ENCODE measurements at regions not wholly inside any gene's neighbourhood (a gene's known extent, or its start where the extent isn't known, plus 50 kb on each side); places are given as distances from the start of the nearest gene placed in this dataset.

- Histone ChIP-seq H3K9ac (replicated peaks in 1 of 4; ENCODE audit: extremely low read depth in 1 of 4, low read depth in 3 of 4, low read length in 3 of 4) (no peak overlapping the region), H2BK5ac (ENCODE audit: low read depth, low read length) (no peak overlapping the region), H3K23me2 (ENCODE audit: low read depth, low read length) (no peaks in the 10 kb centered on the region), H2AK5ac (ENCODE audit: low read depth, low read length) (no peak overlapping the region), H3K4me1 (replicated peaks in 1 of 4; ENCODE audit: control insufficient read depth in 3 of 4, insufficient read depth in 4 of 4, low read length in 3 of 4) (no peaks in the 10 kb centered on the region), H3K56ac (replicated peaks; ENCODE audit: insufficient read length, low read depth, low read length) (no peak overlapping the region), H2BK120ac (replicated peaks; ENCODE audit: low read depth, low read length) (no peak overlapping the region), H4K8ac (ENCODE audit: extremely low read depth, insufficient read depth, low read length) (no peak overlapping the region), H3K9me3 (ENCODE audit: insufficient read depth in 2 of 2, low read depth in 1 of 2, low read length in 1 of 2) (no peaks in the 10 kb centered on the region), H3K18ac (ENCODE audit: extremely low read depth, low read length) (no peak overlapping the region), H4K5ac (ENCODE audit: insufficient read length, low read depth, low read length) (no peak overlapping the region), H2AFZ (ENCODE audit: low read length) (no peak overlapping the region), H3K14ac (ENCODE audit: insufficient read length) (no peak overlapping the region), H4K20me1 (replicated peaks in 1 of 2; ENCODE audit: control insufficient read depth in 1 of 2, insufficient read depth in 2 of 2, low read length in 2 of 2) (no peaks in the 10 kb centered on the region), H2BK12ac (ENCODE audit: low read depth, low read length) (no peak overlapping the region), H3K27me3 (replicated peaks in 1 of 4; ENCODE audit: control insufficient read depth in 3 of 4, extremely low read depth in 1 of 4, insufficient read depth in 3 of 4, low read length in 3 of 4) (no peaks in the 10 kb centered on the region), H2BK20ac (ENCODE audit: low read length) (no peak overlapping the region), H3K36me3 (ENCODE audit: control insufficient read depth in 2 of 4, insufficient read depth in 4 of 4, low read length in 3 of 4) (no peaks in the 10 kb centered on the region), H4K91ac (replicated peaks; ENCODE audit: insufficient read length, low read length) (no peak overlapping the region), H3K4me3 (ENCODE audit: extremely low read depth in 1 of 4, insufficient read depth in 2 of 4, low read depth in 3 of 4, low read length in 4 of 4) (no peak overlapping the region), H2BK15ac (ENCODE audit: low read length) (no peak overlapping the region), H3K79me2 (ENCODE audit: control insufficient read depth in 1 of 2, insufficient read depth in 2 of 2, low read length in 2 of 2) (no peaks in the 10 kb centered on the region), H3K4ac (replicated peaks; ENCODE audit: insufficient read length, low read depth, low read length) (no peak overlapping the region), H3K27ac (ENCODE audit: low read depth, low read length) (no peak overlapping the region), H3K23ac (ENCODE audit: insufficient read length) (no peak overlapping the region), H3K4me2 (ENCODE audit: insufficient read depth in 1 of 2, low read depth in 2 of 2, low read length in 2 of 2) (no peak overlapping the region), H3K79me1 (ENCODE audit: low read depth, low read length) (no peaks in the 10 kb centered on the region)
- no peak for FAIRE-seq
- TF ChIP-seq E2F6 (IDR thresholded peaks at IDR 0.05) = no peak
- no peak for TF ChIP-seq CHD1 (IDR thresholded peaks at IDR 0.05; ENCODE audit: low read depth, low read length)
- no peak for TF ChIP-seq TEAD4 (IDR thresholded peaks at IDR 0.05; ENCODE audit: low read depth, low read length)
- TF ChIP-seq PHF8 (conservative IDR thresholded peaks at IDR 0.05; ENCODE audit: low read depth, low read length) = no peak
- no peak for TF ChIP-seq CEBPB (IDR thresholded peaks at IDR 0.05; ENCODE audit: low read depth, low read length)
- no peak for TF ChIP-seq CREB1 (IDR thresholded peaks at IDR 0.05)
- no peak for TF ChIP-seq CBX5 (IDR thresholded peaks at IDR 0.05; ENCODE audit: low read depth, low read length)
- TF ChIP-seq KDM1A (IDR thresholded peaks at IDR 0.05; ENCODE audit: borderline replicate concordance, low read length) = no peak
- no peak for TF ChIP-seq ASH2L (IDR thresholded peaks at IDR 0.05; ENCODE audit: low read length)
- POLR2A ChIA-PET (ENCODE audit: partially characterized antibody) = no interaction called here
- 96% methylated on average over 3 of the region's 3 CpGs; no CpG with 5 or more reads in 1 of the 2 experiments for WGBS, 2 experiments (ENCODE audit: extremely low coverage in 1 of 2, insufficient coverage in 1 of 2, insufficient read length in 1 of 2, insufficient replicate concordance in 2 of 2, low coverage in 1 of 2, low lambda C conversion rate in 2 of 2, missing lambda C conversion rate in 1 of 2)
- CTCF ChIA-PET (ENCODE audit: partially characterized antibody) = interaction anchor here (0.6 to 0.8 kb wide), 2 partner anchors 24 to 506 kb away, joined by 3 read pairs; no protein-coding TSS in a partner anchor
- no peak for DNase-seq (ENCODE audit: low read depth in 1 of 2, low spot score in 2 of 2)
Measured at GRCh38 chr14:53841109-53842099, 115.2 kb downstream of the BMP4 start.

All from H1 (cell line).